HG03558 (cell line): ENCODE measurements at regions not wholly inside any gene's neighbourhood (a gene's known extent, or its start where the extent isn't known, plus 50 kb on each side); places are given as distances from the start of the nearest gene placed in this dataset.

Experiments used
- ATAC-seq: cut with Tn5 transposase; IDR thresholded peaks from one replicate; pipeline ENCODE4 v1.9.1; 2021; ENCODE audit warnings: moderate number of reproducible peaks; ENCODE audit not compliant: unreplicated experiment; ENCODE audit errors: extremely low read depth

- ATAC-seq: no peak
Measured at GRCh38 chr18:67301592-67301991, 214.9 kb downstream of the DSEL start.

- no peak for ATAC-seq
Measured at GRCh38 chr18:67300498-67300897, 216.0 kb downstream of the DSEL start.

DNA sequence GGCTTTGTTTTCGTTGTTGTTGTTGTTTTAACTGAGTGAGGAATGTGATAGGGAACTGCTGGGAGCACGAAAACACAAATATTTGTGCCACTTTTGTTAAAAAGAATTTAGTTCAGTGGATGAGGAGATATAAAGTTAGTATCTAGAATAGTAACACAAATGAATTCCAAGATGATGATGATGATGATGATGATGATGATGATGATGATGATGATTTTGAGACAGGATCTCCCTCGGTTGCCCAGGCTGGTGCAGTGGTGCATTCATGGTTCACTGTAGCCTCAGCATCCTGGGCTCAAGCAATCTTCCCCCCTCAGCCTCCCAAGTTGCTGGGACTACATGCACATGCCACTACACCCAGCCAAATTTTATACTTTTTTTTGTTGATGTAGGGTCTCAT, 223.7 kb downstream of the DSEL start:
- no peak for ATAC-seq

DNA sequence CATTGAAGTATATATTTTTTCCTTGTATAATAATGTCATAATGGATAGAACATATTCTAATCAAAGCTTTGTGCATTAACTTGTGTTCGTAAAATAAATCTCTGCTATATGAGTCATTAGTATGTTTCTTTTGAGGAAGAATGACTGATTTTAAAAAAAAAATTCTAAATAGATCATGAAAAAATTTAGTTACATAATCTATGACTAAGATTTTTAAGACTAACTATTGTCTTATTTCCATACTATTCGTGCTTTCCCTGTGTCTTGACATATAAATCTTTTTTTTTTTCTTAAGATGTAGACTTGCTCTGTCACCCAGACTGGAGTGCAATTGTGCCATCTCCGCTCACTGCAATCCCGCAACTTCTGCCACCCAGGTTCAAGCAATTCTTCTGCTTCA, 226.1 kb downstream of the DSEL start:
- no peak for ATAC-seq

DNA sequence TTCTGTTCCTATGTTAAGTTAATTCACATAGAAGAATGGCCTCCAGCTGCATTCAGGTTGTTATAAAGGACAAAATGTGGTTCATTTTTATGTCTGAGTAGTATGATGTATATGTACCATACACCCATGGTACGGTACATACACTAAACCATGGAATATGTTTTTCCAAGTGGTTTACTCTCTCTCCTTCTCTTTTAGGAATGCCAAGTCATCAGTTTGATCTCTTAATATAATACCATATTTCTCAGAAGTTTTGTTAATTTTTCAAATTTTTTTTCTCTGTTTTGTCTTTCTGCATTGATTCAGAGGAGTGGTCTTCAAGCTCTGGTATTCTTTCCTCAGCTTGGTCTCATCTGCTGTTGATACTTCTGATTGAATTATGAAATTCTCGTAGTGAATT, 230.9 kb downstream of the DSEL start:
- ATAC-seq: no peak

GRCh38 chr18:67282796-67283195, 233.7 kb downstream of the DSEL start:
- no peak for ATAC-seq

- no peak for ATAC-seq
Measured at GRCh38 chr18:67281746-67282145, 234.8 kb downstream of the DSEL start.

GRCh38 chr18:67280486-67281242, 235.9 kb downstream of the DSEL start:
- ATAC-seq: no peak

- ATAC-seq: no peak
Measured at GRCh38 chr18:67279988-67280387, 236.5 kb downstream of the DSEL start.

DNA sequence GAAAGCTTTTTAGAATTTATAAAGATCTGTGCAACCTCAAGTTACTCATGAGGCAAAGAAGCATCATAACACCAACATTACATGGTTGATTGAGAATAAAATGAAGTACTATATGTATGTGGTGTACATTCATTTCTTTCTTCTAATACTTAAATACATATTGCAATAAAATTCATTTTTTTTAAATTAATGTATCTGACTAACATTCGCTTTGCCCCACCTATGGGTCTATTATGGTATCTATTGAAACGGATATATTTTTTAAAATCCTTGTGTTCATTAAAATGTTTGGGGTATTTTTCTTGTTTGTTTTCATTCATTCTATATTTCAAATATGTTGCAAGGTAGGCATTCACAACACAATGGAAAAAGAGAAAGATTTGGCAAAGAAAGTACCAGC, 237.5 kb downstream of the DSEL start:
- ATAC-seq: no peak

GRCh38 chr18:67276638-67277037, 239.9 kb downstream of the DSEL start:
- ATAC-seq: no peak

DNA sequence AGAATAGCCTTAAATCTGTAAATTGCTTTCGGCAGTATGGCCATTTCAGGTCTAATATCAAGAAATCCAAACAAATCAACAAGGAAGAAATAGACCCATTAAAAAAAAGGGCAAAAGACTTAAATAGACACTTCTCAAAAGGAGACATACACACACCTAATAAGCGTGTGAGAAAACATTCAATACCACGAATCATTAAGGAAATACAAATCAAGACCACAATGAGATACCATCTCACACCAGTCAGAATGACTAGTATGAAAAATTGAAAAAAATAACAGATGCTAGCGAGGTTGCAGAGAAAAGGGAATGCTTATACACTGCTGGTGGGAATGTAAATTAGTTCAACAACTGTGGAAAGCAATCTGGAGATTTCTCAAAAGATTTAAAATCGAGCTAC, 243.2 kb downstream of the DSEL start:
- ATAC-seq: no peak

GRCh38 chr18:67269206-67269605, 247.3 kb downstream of the DSEL start:
- no peak for ATAC-seq

DNA sequence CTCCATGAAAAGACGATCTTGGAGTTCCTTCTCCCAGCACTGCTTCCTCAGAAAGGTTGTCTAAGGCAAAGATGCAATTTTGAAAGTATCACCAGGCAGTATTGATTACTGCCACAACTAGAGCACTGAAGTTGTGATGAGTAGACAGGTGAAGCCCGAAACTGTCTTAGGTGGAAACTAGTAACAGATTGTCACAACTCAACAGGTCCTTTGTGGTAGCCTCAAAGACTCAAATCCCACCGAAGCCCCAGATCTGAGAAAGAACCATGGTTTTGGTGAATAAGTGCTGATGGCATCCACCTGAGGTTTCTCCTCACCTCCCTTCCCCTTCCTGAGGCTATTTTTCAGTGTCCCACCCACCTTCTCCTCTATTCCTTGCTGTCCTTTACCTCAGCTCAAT, 248.0 kb downstream of the DSEL start:
- ATAC-seq: no peak

DNA sequence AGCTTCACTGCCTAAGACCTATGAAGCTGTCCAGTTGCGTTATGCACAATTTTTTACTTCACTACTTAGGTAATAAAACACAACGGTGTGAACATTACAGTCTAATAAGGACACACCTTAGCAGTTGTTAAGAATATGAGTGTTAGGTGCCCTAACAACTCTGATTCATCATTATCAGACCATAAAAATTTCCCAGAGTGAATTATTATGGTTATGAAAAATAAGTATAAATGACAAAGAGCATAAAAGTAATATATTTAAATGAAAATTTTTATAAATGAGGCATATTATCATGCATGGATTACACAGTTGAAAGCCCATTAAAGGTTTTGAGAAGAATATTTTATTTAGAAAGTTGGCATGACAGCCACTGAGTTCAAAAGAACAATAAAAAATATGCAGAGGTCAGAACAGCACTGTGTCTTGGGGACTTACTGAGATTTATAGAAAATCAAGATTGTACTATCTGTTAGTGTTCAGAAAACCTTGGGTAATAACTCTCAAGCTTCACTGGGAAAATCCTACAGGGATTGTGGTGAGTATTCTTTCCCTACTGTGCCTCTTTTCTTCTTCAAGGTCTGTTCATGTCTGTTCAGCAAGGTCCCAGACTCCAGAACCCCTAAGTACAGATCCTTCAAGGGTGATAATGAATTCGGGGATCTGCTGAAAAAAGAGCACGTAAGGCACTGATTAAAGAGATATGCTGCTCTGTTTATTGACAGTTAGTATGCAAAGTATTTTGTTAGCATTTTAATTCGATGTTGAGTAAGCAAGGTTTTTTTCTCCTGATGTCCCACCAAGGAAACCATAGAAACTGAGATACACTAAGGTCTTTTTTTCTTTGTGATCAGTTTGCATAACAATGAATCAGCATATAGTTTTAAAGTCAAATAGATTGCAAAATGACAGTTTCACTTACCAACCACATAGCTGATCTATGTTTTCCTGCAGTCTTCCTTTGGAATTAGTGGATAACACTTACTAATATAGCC, 250.0 kb downstream of the DSEL start:
- ATAC-seq: no peak

DNA sequence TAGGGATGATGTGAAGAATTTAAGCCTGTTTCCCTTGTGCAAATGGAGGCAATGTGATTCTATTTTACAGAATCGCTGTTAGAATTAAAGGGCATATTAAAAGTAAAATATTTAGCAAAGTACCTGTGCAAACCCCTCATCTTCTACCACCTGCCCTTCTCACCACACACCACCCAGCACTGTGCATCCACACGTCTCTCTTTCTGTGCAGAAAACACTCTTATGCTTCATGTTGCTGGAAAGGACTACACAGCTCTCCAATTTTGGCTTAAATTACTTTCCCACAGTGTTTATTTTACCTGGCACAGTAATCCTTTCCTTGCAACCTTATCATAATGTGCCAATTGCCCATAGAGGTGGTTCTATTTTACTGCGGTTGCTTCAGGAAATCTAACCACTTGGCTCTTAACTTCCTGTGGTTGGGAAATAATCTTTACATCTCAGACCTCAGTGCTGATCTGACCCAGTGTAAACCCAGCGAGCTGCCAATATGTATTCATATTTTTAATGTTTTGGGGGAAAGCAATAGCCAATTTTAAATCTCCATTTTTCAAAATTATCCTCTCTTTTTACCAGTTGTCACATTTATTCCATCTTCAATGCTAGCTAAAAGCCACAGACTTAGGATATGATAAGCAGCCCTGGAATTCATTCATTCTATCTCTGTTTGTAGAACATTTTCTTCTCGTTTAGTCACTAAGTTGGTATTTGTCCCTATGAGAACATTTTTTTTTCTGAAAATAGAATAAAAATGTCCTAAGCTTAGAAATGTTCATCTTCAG, 250.9 kb downstream of the DSEL start:
- ATAC-seq: no peak

DNA sequence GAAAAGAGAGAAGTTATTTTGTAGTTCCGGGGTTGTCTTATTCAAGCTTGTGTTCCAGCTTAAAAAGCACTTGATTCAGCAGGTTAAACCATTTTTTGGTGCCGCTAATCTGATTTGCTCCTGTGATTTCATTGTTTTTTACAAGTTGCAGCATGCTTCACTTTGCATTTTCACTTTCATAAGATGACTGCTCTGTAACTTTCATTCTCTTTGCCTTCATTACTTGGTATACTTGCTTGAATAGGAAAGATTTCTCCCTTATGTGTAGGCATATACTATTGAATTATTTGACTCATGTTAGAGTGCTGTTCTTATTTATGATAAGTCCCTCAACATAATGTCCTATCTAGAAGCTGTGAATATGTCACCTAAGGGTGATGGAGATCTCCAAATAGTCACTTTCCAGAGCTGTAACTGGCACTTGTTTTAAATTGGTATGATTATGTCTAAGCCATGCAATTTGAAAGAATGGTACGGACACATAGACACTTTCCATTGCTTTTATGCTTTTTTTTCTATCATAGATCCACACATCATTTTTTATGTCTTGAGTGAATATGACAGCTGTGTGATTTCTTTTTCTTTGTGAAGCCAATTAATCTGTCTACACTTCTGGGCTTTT, 254.5 kb downstream of the DSEL start:
- no peak for ATAC-seq

GRCh38 chr18:67260841-67261240, 255.7 kb downstream of the DSEL start:
- ATAC-seq: no peak

DNA sequence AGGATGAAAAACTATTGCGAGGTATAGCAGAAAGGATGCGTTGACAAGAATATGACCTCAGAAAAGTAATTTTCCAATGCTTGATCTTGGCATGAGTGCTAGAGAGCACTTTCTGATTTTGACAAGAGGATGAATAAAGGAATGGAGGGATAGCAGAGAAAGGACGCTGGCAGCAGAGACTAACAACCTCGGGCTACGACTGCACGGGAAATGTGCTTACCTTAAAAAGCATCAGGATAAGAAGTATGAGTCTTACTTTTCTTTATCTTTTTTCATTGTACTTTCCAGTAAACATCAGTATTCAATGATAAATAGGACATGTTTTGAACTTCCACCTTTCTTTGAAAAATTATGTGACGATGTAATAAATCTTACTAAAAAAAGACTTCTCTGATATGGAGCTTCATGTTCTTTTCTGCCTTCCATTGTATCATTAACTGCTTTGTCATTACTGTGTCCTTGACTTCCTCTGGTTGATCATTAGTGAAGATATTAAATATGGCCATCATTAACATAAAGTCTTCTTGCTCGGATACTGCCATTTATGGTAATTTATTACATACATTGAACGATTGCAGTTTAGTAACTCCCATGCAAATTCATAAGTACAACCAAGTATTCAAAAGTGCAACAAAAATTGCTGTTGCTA, 265.6 kb downstream of the DSEL start:
- ATAC-seq: no peak
